GM20000 (cell line): ENCODE measurements at regions not wholly inside any gene's neighbourhood (a gene's known extent, or its start where the extent isn't known, plus 50 kb on each side); places are given as distances from the start of the nearest gene placed in this dataset.

Source experiments
- DNase-seq: peaks from one replicate; pipeline ENCODE4 v3.0.0; 2012; ENCODE audit warnings: low spot score
- CTCF ChIP-seq: IDR thresholded peaks from 2 replicates; pipeline ENCODE4 v1.5.1; 2012; ENCODE audit warnings: mild to moderate bottlenecking, control low read depth; ENCODE audit errors: extremely low read depth, missing control alignments

- no peak for DNase-seq
- TF ChIP-seq CTCF, result no peak
Measured at GRCh38 chr10:45220931-45221330, 94.5 kb downstream of the OR13A1 start.

GRCh38 chr10:45224219-45224841, 91.1 kb downstream of the OR13A1 start:
- TF ChIP-seq CTCF, result no peak
- no peak for DNase-seq

- TF ChIP-seq CTCF, result no peak
- DNase-seq, result no peak
Measured at GRCh38 chr10:45227042-45227441, 88.4 kb downstream of the OR13A1 start.

GRCh38 chr10:45227456-45227855, 88.0 kb downstream of the OR13A1 start:
- no peak for TF ChIP-seq CTCF
- DNase-seq, result no peak

DNA sequence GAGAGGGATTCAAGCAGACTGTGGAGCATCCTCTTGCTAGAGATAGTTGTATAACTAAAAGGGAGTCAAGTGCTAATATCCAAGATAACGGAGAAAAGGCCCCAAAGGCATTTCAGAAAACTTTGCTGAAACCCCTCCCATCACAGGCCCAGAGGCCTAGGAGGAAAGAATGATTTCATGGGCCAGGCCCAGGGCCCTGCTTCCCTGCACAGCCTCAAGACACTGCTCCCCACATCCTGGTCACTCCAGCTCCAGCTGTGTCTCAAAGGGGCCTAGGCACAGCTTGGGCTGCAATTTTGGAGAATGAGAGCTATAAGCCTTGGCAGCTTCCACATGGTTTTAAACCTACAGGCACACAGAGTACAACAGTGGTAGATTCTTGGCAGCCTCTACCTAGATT, 85.6 kb downstream of the OR13A1 start:
- TF ChIP-seq CTCF, result no peak
- DNase-seq, result no peak

DNA sequence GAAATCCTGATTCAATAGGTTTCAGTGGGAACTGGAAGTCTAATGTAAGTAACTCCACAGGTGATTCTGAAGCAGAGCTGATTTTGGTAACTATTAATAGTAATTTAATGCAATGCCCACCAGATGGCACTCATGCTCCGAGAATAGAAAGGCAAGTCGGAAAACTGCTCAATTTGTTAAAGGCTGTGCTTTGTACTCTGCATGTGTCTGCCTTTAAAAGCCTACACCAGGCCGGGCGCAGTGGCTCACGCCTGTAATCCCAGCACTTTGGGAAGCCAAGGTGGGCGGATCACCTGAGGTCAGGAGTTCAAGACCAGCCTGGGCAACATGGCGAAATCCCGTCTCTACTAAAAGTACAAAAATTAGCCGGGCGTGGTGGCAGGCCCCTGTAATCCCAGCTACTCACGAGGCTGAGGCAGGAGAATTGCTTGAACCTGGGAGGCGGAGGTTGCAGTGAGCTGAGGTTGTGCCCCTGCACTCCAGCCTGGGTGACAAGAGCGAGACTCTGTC, 80.1 kb downstream of the OR13A1 start:
- DNase-seq, result peak; percentile 58
- TF ChIP-seq CTCF, result peak; percentile 48

GRCh38 chr10:45235798-45236220, 79.6 kb downstream of the OR13A1 start:
- no peak for TF ChIP-seq CTCF
- no peak for DNase-seq
